Ovary (tissue), 7 donors: ENCODE measurements at regions not wholly inside any gene's neighbourhood (a gene's known extent, or its start where the extent isn't known, plus 50 kb on each side); places are given as distances from the start of the nearest gene placed in this dataset.

Source experiments
- DNase-seq, 5 donors: peaks; one replicate each; pipeline ENCODE4 v3.0.0-alpha.2; 2019 to 2020
- H3K27ac ChIP-seq, 2 donors: fragments of 200-600 bp; one replicate each; pipeline versions ENCODE4 v1.5.1 to v1.8.0; 2019 to 2022
- H3K27me3 ChIP-seq: fragments of 200-600 bp; one replicate; pipeline ENCODE4 v1.8.0; 2022
- H3K36me3 ChIP-seq: fragments of 200-600 bp; sonication (generic); one replicate; pipeline ENCODE4 v1.5.1; 2019
- H3K4me1 ChIP-seq: one replicate; pipeline ENCODE4 v1.8.1; 2013; ENCODE audit warnings: mild to moderate bottlenecking, moderate library complexity; ENCODE audit not compliant: insufficient read depth
- H3K4me3 ChIP-seq: fragments of 200-600 bp; sonication (generic); one replicate; pipeline ENCODE4 v1.5.1; 2017
- H3K9me3 ChIP-seq, 2 donors: fragments of 200-600 bp in 1 of 2; sonication (generic) in 1 of 2; one replicate each; pipeline versions ENCODE4 v1.5.1 to v1.8.1; 2013 to 2019; ENCODE audit warnings: mild to moderate bottlenecking in 1 of 2, moderate library complexity in 1 of 2
- CTCF ChIP-seq, 3 donors: fragments of 450-650 bp in 2 of 3; fragments of 200-600 bp in 1 of 3; IDR thresholded peaks; one replicate each; pipeline versions ENCODE4 v1.5.1 to v1.8.0; 2016 to 2022; ENCODE audit warnings: antibody characterized with exemption in 3 of 3, mild to moderate bottlenecking in 1 of 3
- EP300 ChIP-seq: sonication (generic); formaldehyde crosslinking; IDR thresholded peaks from one replicate; pipeline ENCODE4 v1.6.1; 2017; ENCODE audit warnings: antibody characterized with exemption
- POLR2A ChIP-seq: fragments of 450-650 bp; IDR thresholded peaks from one replicate; pipeline ENCODE4 v1.6.1; 2017; ENCODE audit warnings: antibody characterized with exemption, mild to moderate bottlenecking, moderate library complexity
- WGBS, 3 donors: extraction: QIAGEN DNeasy Blood & Tissue Kit in 1 of 3; methylation state at CpG; one replicate each; pipeline versions ENCODE4 v1.1.5 to v1.1.7; 2013 to 2017; 5-methylcytosine and 5-hydroxymethylcytosine counted together
- intact Hi-C, 4 donors: fragments of 100-400 bp; cut with DNase I; formaldehyde crosslinking; loops; one replicate each; pipeline versions ENCODE4 v1.11.0 to v1.15.1; 2022 to 2023
- donor health status: DM: no; HTN: no; CAD: no; lungs with moderate emphysema.
- donor health status: DM: no; HTN: no; CAD: no.
- donor health status: Bipolar disorder and iron deficiency.
- donor health status: DM: no; HTN: no; CAD: no.
- donor health status: DM: yes; HTN: yes; CAD: no.

- H3K9me3 ChIP-seq = no peaks in the 10 kb centered on the region
- H3K27me3 ChIP-seq = no peaks in the 10 kb centered on the region
- DNase-seq = no peak
- TF ChIP-seq POLR2A (no peak), CTCF (IDR thresholded peaks at IDR 0.05) (no peak), EP300 (no peak)
- no peaks in the 10 kb centered on the region for H3K36me3 ChIP-seq
- no peaks in the 10 kb centered on the region for H3K4me1 ChIP-seq
- H3K27ac ChIP-seq = no peak overlapping the region
- intact Hi-C loops = no loop called here
- no peak overlapping the region for H3K4me3 ChIP-seq
Observed at GRCh38 chr14:86639666-86640065, 1109.7 kb downstream of the FLRT2 start.

GRCh38 chr14:86639146-86639545 lies 1109.2 kb downstream of the FLRT2 start:
- H3K27me3 ChIP-seq = no peaks in the 10 kb centered on the region
- no peak for DNase-seq
- no peaks in the 10 kb centered on the region for H3K36me3 ChIP-seq
- no peaks in the 10 kb centered on the region for H3K4me1 ChIP-seq
- TF ChIP-seq EP300 = no peak
- no peak for TF ChIP-seq CTCF (IDR thresholded peaks at IDR 0.05)
- TF ChIP-seq POLR2A = no peak
- no peak overlapping the region for H3K4me3 ChIP-seq
- WGBS, 3 donors = 81 to 88% (median 82%) methylated on average over 5 of the region's 5 CpGs
- intact Hi-C loops = no loop called here
- H3K9me3 ChIP-seq = no peaks in the 10 kb centered on the region
- H3K27ac ChIP-seq = no peak overlapping the region

- no peak for TF ChIP-seq EP300
- no peak for TF ChIP-seq CTCF (IDR thresholded peaks at IDR 0.05)
- no peak for TF ChIP-seq POLR2A
- Histone ChIP-seq H3K4me3 (no peak overlapping the region), H3K36me3 (no peaks in the 10 kb centered on the region), H3K9me3 (no peaks in the 10 kb centered on the region), H3K27ac (no peak overlapping the region), H3K27me3 (no peaks in the 10 kb centered on the region), H3K4me1 (no peaks in the 10 kb centered on the region)
- intact Hi-C loops = no loop called here
- DNase-seq = no peak
Observed at GRCh38 chr14:86627080-86627479, 1097.1 kb downstream of the FLRT2 start.

- intact Hi-C loops = no loop called here
- Histone ChIP-seq H3K27ac (no peak overlapping the region), H3K27me3 (no peaks in the 10 kb centered on the region), H3K9me3 (no peaks in the 10 kb centered on the region), H3K36me3 (no peaks in the 10 kb centered on the region), H3K4me1 (no peaks in the 10 kb centered on the region), H3K4me3 (no peak overlapping the region)
- no peak for DNase-seq
- TF ChIP-seq EP300 (no peak), CTCF (IDR thresholded peaks at IDR 0.05) (no peak), POLR2A (no peak)
- WGBS, 3 donors = 47 to 62% (median 53%) methylated on average over 3 of the region's 3 CpGs
Observed at GRCh38 chr14:86626530-86626929, 1096.6 kb downstream of the FLRT2 start.

- Histone ChIP-seq H3K9me3 (no peaks in the 10 kb centered on the region), H3K27me3 (no peaks in the 10 kb centered on the region), H3K4me3 (no peak overlapping the region), H3K4me1 (no peaks in the 10 kb centered on the region), H3K27ac (no peak overlapping the region), H3K36me3 (no peaks in the 10 kb centered on the region)
- intact Hi-C loops = no loop called here
- TF ChIP-seq POLR2A = no peak
- no peak for TF ChIP-seq EP300
- TF ChIP-seq CTCF (IDR thresholded peaks at IDR 0.05) = no peak
- no peak for DNase-seq
Observed at GRCh38 chr14:86625637-86626036, 1095.7 kb downstream of the FLRT2 start.
